Fibroblast of lung (primary cell): ENCODE measurements at regions not wholly inside any gene's neighbourhood (a gene's known extent, or its start where the extent isn't known, plus 50 kb on each side); places are given as distances from the start of the nearest gene placed in this dataset.

Experiments
- EZH2 ChIP-seq: IDR thresholded peaks from 2 replicates; pipeline ENCODE4 v1.5.1; 2012; ENCODE audit warnings: low read length, control low read depth, mild to moderate bottlenecking; ENCODE audit errors: missing control alignments
- TF ChIP-seq, protein P1 (sequence below), 2 donors: IDR thresholded peaks in 1 of 2; conservative IDR thresholded peaks in 1 of 2; 1 replicate in 1 of 2; 2 replicates in 1 of 2; pipeline ENCODE4 v1.5.1; 2011 to 2012; ENCODE audit warnings: low read length in 2 of 2, control low read depth in 1 of 2, inconsistent platforms in 1 of 2, low read depth in 1 of 2, mild to moderate bottlenecking in 1 of 2

DNA sequence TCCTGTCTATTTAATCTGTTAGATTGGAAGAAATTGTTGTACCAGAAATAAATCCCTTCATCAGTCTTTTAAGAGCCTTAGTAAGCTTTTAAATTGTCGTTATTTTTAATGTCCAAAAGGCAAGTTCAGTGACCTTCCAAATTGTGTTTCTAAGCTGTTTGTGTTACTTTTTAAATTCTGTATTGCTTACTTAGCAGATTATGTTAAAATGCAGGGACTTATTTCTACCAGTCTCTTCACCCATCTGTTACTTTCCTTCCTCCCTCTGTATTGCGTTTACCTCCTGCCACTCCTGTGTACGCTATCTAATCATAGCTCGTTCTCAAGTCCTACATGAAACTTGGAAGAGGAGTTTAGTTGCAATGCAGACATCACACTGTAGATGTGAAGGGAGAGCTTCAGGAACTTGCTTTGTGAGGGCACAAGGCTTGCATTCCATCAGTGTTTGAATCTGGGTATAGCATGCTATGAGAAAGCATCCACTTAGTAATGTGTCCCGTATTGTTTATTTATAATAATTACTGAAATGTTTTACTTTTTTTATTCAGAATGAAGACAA, 406.5 kb upstream of the RGS6 start:
- TF ChIP-seq, protein P1, sequence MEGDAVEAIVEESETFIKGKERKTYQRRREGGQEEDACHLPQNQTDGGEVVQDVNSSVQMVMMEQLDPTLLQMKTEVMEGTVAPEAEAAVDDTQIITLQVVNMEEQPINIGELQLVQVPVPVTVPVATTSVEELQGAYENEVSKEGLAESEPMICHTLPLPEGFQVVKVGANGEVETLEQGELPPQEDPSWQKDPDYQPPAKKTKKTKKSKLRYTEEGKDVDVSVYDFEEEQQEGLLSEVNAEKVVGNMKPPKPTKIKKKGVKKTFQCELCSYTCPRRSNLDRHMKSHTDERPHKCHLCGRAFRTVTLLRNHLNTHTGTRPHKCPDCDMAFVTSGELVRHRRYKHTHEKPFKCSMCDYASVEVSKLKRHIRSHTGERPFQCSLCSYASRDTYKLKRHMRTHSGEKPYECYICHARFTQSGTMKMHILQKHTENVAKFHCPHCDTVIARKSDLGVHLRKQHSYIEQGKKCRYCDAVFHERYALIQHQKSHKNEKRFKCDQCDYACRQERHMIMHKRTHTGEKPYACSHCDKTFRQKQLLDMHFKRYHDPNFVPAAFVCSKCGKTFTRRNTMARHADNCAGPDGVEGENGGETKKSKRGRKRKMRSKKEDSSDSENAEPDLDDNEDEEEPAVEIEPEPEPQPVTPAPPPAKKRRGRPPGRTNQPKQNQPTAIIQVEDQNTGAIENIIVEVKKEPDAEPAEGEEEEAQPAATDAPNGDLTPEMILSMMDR (conservative IDR thresholded peaks at IDR 0.05 in 1 of 2, IDR thresholded peaks at IDR 0.05 in 1 of 2; ENCODE audit: low read depth in 1 of 2, low read length in 2 of 2): no peak
- no peak for TF ChIP-seq EZH2
